ENCODE measurements at regions not wholly inside any gene's neighbourhood (a gene's known extent, or its start where the extent isn't known, plus 50 kb on each side); places are given as distances from the start of the nearest gene placed in this dataset.

DNA sequence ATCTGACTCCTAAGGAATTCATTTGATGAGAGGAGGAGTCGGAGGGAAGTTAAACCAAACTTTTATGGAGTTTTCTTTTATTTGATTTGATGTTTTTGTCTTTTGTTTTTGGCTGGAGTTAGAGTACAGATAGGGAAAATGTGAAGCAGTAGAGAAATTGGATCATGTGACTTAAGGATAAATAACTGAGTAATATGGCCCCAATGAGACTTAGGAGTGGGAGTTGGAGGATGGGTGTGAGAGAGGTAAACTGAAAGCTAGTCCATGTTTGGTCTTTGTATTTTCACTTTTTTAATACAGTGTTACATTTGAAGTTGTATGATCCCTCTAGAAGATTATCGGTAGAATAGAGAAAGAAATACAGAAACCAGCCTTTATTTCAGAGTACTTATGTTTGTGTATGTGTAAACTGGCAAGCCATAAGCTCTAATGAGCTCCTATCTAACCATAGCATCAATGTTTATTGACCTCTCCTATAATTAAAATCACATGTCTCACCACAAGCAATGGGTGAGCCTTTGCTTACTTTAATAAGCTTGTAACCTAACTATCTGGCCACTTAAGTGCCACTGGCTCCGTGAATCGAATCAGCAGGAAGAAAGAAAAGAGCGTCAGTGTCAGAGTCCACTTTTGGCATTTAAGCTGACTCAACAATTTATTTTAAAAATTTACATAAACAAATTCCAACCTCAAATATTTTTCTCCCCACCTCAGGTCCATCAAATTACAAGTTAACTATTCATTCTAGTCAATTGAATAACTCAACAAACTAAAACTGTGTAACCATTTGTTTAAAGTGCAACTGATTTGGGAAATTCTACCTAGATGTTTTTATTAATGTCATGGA is 113.8 kb downstream of the EPDR1 start:
- H3K27ac Mint-ChIP-seq (ENCODE audit: unreplicated experiment) = no peak overlapping the region
- no peak for DNase-seq (ENCODE audit: low spot score)
- H3K9me3 Mint-ChIP-seq (ENCODE audit: low read depth) = peaks cover 8% of the 10 kb centered on the region
- H3K4me1 Mint-ChIP-seq (ENCODE audit: low read depth) = peaks cover 6% of the 10 kb centered on the region
- H3K36me3 Mint-ChIP-seq (ENCODE audit: low read depth) = no peaks in the 10 kb centered on the region
- no peak overlapping the region for H3K4me3 Mint-ChIP-seq (ENCODE audit: unreplicated experiment)
- TF ChIP-seq, protein P1, sequence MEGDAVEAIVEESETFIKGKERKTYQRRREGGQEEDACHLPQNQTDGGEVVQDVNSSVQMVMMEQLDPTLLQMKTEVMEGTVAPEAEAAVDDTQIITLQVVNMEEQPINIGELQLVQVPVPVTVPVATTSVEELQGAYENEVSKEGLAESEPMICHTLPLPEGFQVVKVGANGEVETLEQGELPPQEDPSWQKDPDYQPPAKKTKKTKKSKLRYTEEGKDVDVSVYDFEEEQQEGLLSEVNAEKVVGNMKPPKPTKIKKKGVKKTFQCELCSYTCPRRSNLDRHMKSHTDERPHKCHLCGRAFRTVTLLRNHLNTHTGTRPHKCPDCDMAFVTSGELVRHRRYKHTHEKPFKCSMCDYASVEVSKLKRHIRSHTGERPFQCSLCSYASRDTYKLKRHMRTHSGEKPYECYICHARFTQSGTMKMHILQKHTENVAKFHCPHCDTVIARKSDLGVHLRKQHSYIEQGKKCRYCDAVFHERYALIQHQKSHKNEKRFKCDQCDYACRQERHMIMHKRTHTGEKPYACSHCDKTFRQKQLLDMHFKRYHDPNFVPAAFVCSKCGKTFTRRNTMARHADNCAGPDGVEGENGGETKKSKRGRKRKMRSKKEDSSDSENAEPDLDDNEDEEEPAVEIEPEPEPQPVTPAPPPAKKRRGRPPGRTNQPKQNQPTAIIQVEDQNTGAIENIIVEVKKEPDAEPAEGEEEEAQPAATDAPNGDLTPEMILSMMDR (IDR thresholded peaks at IDR 0.05) = no peak
- no peaks in the 10 kb centered on the region for H3K27me3 Mint-ChIP-seq (ENCODE audit: low read depth)

DNA sequence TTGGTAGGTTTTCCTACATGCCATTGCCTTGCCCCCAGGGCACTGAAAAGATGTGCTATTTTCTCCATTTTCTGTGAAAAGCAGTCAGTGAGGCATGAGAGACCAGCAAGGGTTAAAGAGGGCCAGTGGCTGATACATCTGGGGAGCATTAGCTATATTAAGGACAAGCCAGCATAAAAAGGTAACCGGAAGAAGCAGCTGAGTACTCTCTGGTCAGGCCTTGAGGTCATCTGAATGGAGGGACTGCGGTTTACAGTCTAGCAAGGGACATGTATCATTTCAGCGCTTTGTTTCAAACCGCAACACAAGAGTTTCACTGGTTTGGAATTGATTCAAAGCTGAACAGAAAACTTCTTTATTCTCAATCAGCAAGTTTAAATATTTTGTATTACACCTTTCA is 120.4 kb downstream of the EPDR1 start:
- no peak overlapping the region for H3K4me3 Mint-ChIP-seq (ENCODE audit: unreplicated experiment)
- TF ChIP-seq, protein P1 (IDR thresholded peaks at IDR 0.05) = no peak
- DNase-seq (ENCODE audit: low spot score) = no peak
- peaks cover 2% of the 10 kb centered on the region for H3K27me3 Mint-ChIP-seq (ENCODE audit: low read depth)
- H3K27ac Mint-ChIP-seq (ENCODE audit: unreplicated experiment) = no peak overlapping the region
- no peaks in the 10 kb centered on the region for H3K36me3 Mint-ChIP-seq (ENCODE audit: low read depth)
- no peaks in the 10 kb centered on the region for H3K4me1 Mint-ChIP-seq (ENCODE audit: low read depth)
- peaks cover 8% of the 10 kb centered on the region for H3K9me3 Mint-ChIP-seq (ENCODE audit: low read depth)

DNA sequence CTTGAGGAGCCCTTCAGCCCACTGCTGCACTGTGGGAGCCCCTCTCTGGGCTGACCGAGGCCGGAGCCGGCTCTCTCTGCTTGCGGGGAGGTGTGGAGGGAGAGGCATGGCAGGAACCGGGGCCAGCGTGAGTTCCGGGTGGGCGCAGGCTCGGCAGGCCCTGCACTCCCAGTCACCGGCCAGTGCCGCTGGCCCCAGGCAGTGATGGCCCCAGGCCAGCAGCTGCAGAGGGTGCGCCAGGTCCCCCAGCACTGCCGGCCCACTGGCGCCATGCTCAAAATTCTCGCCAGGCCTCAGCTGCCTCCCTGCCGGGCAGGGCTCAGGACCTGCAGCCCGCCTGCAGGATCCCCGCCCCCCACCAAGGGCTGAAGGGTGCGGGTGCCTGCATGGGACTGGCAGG is 128.4 kb upstream of the STARD3NL start:
- peaks cover 11% of the 10 kb centered on the region for H3K9me3 Mint-ChIP-seq (ENCODE audit: low read depth)

DNA sequence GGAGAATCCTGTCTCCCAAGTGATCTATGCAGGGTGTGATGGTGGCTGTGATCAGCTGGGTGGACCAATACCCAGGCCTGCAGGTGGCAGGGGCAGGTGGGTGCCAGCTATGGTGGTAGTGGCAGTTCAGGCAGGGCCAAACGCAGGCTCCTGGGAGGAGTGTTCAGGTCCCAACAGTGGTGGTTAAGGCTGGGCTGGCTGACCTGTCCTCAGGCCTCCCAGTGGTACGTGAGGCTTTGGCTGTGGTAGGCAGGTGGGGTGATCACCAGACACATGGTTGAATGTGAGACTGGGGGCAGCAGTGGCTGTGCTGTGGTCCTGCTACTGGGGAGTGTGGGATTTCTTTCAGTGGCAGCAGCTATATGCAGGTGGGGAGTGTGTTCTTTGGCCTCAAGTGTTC is 126.7 kb upstream of the STARD3NL start:
- no peaks in the 10 kb centered on the region for H3K27me3 Mint-ChIP-seq (ENCODE audit: low read depth)
- H3K27ac Mint-ChIP-seq (ENCODE audit: unreplicated experiment) = no peak overlapping the region
- TF ChIP-seq, protein P1 (IDR thresholded peaks at IDR 0.05) = no peak
- no peak for DNase-seq (ENCODE audit: low spot score)
- H3K4me1 Mint-ChIP-seq (ENCODE audit: low read depth) = no peaks in the 10 kb centered on the region
- H3K9me3 Mint-ChIP-seq (ENCODE audit: low read depth) = peaks cover 11% of the 10 kb centered on the region
- no peak overlapping the region for H3K4me3 Mint-ChIP-seq (ENCODE audit: unreplicated experiment)
- no peaks in the 10 kb centered on the region for H3K36me3 Mint-ChIP-seq (ENCODE audit: low read depth)

More for the DNA sequence above, 128.4 kb upstream of the STARD3NL start:
- no peaks in the 10 kb centered on the region for H3K36me3 Mint-ChIP-seq (ENCODE audit: low read depth)
- no peak overlapping the region for H3K27ac Mint-ChIP-seq (ENCODE audit: unreplicated experiment)
- TF ChIP-seq, protein P1 (IDR thresholded peaks at IDR 0.05) = no peak
- no peak overlapping the region for H3K4me3 Mint-ChIP-seq (ENCODE audit: unreplicated experiment)
- no peaks in the 10 kb centered on the region for H3K4me1 Mint-ChIP-seq (ENCODE audit: low read depth)
- H3K27me3 Mint-ChIP-seq (ENCODE audit: low read depth) = no peaks in the 10 kb centered on the region
- DNase-seq (ENCODE audit: low spot score) = no peak

DNA sequence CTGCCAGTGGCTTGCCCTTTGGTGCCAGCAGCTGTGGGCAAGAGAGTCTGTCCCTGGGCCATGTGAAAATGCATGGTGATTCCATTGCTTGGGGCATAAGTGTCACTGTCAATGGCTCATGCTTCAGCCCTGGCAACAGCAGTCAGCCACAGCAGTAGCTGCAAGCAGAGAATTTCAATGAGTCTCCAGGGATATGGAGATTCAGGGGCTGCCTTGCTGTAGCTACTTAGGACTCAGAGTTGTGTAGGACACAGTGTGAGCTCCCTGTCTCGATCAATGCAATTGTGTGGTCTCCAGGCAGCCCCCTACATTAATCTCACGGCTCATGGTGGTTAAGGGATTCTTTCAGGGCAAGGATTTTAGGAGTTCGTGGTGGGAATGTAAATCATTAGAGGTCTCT is 126.3 kb upstream of the STARD3NL start:
- Mint-ChIP-seq H3K4me3 (ENCODE audit: unreplicated experiment) (no peak overlapping the region), H3K27ac (ENCODE audit: unreplicated experiment) (no peak overlapping the region), H3K4me1 (ENCODE audit: low read depth) (no peaks in the 10 kb centered on the region), H3K36me3 (ENCODE audit: low read depth) (no peaks in the 10 kb centered on the region), H3K9me3 (ENCODE audit: low read depth) (peaks cover 11% of the 10 kb centered on the region), H3K27me3 (ENCODE audit: low read depth) (no peaks in the 10 kb centered on the region)
- no peak for DNase-seq (ENCODE audit: low spot score)
- TF ChIP-seq, protein P1 (IDR thresholded peaks at IDR 0.05) = no peak

Data from chondrocyte (in vitro differentiated cells).